Retinal pigment epithelial cell (primary cell): ENCODE measurements at regions not wholly inside any gene's neighbourhood (a gene's known extent, or its start where the extent isn't known, plus 50 kb on each side); places are given as distances from the start of the nearest gene placed in this dataset.

Experiments used
- DNase-seq: peaks from one replicate; pipeline ENCODE4 v3.0.0-alpha.2; 2010; ENCODE audit warnings: low read depth
- H3K4me3 ChIP-seq: 2 replicates; pipeline ENCODE4 v1.5.1; 2011; ENCODE audit warnings: mild to moderate bottlenecking, low read length, control low read depth, moderate library complexity
- CTCF ChIP-seq: conservative IDR thresholded peaks from 2 replicates; pipeline ENCODE4 v1.5.1; 2011; ENCODE audit warnings: low read depth, low read length, control low read depth, inconsistent platforms

- no peak for DNase-seq
Measured at GRCh38 chr1:178593515-178593914, 80.6 kb downstream of the TEX35 start.

GRCh38 chr1:178594133-178594532 is 81.2 kb downstream of the TEX35 start:
- TF ChIP-seq CTCF, result no peak
- no peak for DNase-seq
- no peak overlapping the region for H3K4me3 ChIP-seq

More at GRCh38 chr1:178593515-178593914, 80.6 kb downstream of the TEX35 start:
- TF ChIP-seq CTCF, result no peak
- no peak overlapping the region for H3K4me3 ChIP-seq

DNA sequence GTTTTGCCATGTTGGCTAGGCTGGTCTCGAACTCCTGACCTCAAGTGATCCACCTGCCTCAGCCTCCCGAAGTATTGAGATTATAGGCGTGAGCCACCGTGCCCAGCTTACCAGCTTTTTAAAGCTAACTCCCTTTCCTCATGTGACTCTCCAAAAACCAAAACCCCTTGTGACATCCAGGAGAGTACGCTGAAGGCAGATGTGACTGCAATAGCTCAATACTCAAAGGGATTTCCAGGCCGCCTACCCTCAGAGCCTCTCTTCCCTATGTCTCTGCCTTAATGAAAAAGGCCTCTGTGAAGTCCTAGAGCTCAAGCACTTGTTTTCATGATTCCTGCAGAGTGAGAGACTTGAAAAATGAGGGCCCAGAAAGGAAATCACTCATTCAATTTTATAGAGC is 82.6 kb downstream of the TEX35 start:
- TF ChIP-seq CTCF, result no peak
- no peak overlapping the region for H3K4me3 ChIP-seq
- DNase-seq, result no peak

DNA sequence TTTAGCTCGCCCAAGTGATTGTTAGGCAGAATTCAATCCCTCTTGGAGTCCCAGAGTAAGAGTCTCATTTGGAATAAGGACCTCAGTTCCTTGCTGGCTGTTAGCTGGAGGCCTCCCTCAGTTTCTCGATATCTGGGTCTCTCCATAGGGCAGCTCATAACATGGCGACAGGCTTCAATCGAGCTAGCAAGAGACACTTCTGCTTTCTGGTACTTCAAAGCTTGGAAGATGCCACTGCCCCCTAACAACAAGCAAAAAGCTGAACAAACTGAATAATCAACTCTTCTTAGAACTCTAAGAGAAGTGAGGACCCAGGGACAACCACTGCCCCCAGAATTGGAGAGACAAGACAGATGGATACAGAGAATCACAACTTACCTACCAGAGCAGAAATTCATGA is 86.2 kb downstream of the TEX35 start:
- TF ChIP-seq CTCF, result no peak
- DNase-seq, result no peak
- H3K4me3 ChIP-seq, result no peak overlapping the region

- no peak for DNase-seq
- TF ChIP-seq CTCF, result no peak
- H3K4me3 ChIP-seq, result no peak overlapping the region
Measured at GRCh38 chr1:178599745-178600144, 86.8 kb downstream of the TEX35 start.

- DNase-seq, result no peak
- no peak for TF ChIP-seq CTCF
Measured at GRCh38 chr1:178603926-178604325, 91.0 kb downstream of the TEX35 start.

GRCh38 chr1:178606839-178607238 is 93.9 kb downstream of the TEX35 start:
- no peak for DNase-seq
- TF ChIP-seq CTCF, result no peak
- H3K4me3 ChIP-seq, result no peak overlapping the region

More at GRCh38 chr1:178603926-178604325, 91.0 kb downstream of the TEX35 start:
- no peak overlapping the region for H3K4me3 ChIP-seq
